ENCODE measurements at regions not wholly inside any gene's neighbourhood (a gene's known extent, or its start where the extent isn't known, plus 50 kb on each side); places are given as distances from the start of the nearest gene placed in this dataset.

DNA sequence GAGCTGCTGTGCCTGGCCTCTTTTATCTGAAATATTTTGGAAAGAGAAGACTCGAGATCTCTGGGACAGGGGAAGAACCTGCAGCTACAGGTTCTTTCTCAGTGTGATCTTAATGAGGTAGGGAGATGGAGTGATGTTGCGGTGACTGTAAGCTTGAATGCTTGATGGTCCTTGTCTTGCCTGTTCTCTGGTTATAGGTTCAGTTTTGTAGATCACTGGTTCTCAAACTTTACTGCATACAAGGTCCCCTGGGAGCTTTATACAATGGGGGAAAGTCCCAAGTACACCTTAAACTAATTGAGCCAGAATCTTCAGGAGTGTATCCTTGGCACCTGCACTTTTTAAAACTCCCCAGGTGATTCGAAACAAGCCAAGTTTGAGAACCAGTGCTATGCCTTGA is 136.7 kb upstream of the CXCR4 start (continued):
- TF ChIP-seq, protein P1, sequence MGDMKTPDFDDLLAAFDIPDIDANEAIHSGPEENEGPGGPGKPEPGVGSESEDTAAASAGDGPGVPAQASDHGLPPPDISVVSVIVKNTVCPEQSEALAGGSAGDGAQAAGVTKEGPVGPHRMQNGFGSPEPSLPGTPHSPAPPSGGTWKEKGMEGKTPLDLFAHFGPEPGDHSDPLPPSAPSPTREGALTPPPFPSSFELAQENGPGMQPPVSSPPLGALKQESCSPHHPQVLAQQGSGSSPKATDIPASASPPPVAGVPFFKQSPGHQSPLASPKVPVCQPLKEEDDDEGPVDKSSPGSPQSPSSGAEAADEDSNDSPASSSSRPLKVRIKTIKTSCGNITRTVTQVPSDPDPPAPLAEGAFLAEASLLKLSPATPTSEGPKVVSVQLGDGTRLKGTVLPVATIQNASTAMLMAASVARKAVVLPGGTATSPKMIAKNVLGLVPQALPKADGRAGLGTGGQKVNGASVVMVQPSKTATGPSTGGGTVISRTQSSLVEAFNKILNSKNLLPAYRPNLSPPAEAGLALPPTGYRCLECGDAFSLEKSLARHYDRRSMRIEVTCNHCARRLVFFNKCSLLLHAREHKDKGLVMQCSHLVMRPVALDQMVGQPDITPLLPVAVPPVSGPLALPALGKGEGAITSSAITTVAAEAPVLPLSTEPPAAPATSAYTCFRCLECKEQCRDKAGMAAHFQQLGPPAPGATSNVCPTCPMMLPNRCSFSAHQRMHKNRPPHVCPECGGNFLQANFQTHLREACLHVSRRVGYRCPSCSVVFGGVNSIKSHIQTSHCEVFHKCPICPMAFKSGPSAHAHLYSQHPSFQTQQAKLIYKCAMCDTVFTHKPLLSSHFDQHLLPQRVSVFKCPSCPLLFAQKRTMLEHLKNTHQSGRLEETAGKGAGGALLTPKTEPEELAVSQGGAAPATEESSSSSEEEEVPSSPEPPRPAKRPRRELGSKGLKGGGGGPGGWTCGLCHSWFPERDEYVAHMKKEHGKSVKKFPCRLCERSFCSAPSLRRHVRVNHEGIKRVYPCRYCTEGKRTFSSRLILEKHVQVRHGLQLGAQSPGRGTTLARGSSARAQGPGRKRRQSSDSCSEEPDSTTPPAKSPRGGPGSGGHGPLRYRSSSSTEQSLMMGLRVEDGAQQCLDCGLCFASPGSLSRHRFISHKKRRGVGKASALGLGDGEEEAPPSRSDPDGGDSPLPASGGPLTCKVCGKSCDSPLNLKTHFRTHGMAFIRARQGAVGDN (IDR thresholded peaks at IDR 0.05): peak; percentile 68
- no peak for TF ChIP-seq NRF1 (conservative IDR thresholded peaks at IDR 0.05; ENCODE audit: low read depth, low read length)
- no peak for TF ChIP-seq HCFC1 (IDR thresholded peaks at IDR 0.05; ENCODE audit: low read length)
- TF ChIP-seq RELA (IDR thresholded peaks at IDR 0.05; ENCODE audit: borderline replicate concordance, partially characterized antibody): no peak
- no peak for TF ChIP-seq SP1 (IDR thresholded peaks at IDR 0.05; ENCODE audit: low read depth, low read length)
- TF ChIP-seq ZNF592 (IDR thresholded peaks at IDR 0.05): 0 out of 2 replicates have a peak, but pooled peaks have one; percentile 2
- peak; percentile 41; the same call in 1 of the 2 replicates for TF ChIP-seq ATF7 (IDR thresholded peaks at IDR 0.05; ENCODE audit: low read depth)
- TF ChIP-seq CHD2 (IDR thresholded peaks at IDR 0.05; ENCODE audit: borderline replicate concordance, low read depth, low read length): no peak
- TF ChIP-seq, protein P2, sequence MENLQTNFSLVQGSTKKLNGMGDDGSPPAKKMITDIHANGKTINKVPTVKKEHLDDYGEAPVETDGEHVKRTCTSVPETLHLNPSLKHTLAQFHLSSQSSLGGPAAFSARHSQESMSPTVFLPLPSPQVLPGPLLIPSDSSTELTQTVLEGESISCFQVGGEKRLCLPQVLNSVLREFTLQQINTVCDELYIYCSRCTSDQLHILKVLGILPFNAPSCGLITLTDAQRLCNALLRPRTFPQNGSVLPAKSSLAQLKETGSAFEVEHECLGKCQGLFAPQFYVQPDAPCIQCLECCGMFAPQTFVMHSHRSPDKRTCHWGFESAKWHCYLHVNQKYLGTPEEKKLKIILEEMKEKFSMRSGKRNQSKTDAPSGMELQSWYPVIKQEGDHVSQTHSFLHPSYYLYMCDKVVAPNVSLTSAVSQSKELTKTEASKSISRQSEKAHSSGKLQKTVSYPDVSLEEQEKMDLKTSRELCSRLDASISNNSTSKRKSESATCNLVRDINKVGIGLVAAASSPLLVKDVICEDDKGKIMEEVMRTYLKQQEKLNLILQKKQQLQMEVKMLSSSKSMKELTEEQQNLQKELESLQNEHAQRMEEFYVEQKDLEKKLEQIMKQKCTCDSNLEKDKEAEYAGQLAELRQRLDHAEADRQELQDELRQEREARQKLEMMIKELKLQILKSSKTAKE (IDR thresholded peaks at IDR 0.05; ENCODE audit: low read depth, poor library complexity, severe bottlenecking): no peak
- no peak for TF ChIP-seq STAT3 (IDR thresholded peaks at IDR 0.05; ENCODE audit: low read depth, low read length)
- no peak for TF ChIP-seq WRNIP1 (IDR thresholded peaks at IDR 0.05; ENCODE audit: borderline replicate concordance, low read depth, low read length)
- no peak for TF ChIP-seq MYC (IDR thresholded peaks at IDR 0.05; ENCODE audit: insufficient read depth, insufficient read length, insufficient replicate concordance, low read length, severe bottlenecking)
- TF ChIP-seq USF1 (IDR thresholded peaks at IDR 0.05; ENCODE audit: borderline replicate concordance, extremely low read length, insufficient read depth, low read depth, low read length): no peak
- TF ChIP-seq FOXK2 (IDR thresholded peaks at IDR 0.05): no peak
- TF ChIP-seq, protein P3, sequence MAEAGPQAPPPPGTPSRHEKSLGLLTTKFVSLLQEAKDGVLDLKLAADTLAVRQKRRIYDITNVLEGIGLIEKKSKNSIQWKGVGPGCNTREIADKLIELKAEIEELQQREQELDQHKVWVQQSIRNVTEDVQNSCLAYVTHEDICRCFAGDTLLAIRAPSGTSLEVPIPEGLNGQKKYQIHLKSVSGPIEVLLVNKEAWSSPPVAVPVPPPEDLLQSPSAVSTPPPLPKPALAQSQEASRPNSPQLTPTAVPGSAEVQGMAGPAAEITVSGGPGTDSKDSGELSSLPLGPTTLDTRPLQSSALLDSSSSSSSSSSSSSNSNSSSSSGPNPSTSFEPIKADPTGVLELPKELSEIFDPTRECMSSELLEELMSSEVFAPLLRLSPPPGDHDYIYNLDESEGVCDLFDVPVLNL (IDR thresholded peaks at IDR 0.05; ENCODE audit: low read depth, low read length): no peak
- TF ChIP-seq BRCA1 (IDR thresholded peaks at IDR 0.05; ENCODE audit: low read depth, low read length): no peak

Measured in GM12878 (cell line).